ENCODE measurements at regions not wholly inside any gene's neighbourhood (a gene's known extent, or its start where the extent isn't known, plus 50 kb on each side); places are given as distances from the start of the nearest gene placed in this dataset.

DNA sequence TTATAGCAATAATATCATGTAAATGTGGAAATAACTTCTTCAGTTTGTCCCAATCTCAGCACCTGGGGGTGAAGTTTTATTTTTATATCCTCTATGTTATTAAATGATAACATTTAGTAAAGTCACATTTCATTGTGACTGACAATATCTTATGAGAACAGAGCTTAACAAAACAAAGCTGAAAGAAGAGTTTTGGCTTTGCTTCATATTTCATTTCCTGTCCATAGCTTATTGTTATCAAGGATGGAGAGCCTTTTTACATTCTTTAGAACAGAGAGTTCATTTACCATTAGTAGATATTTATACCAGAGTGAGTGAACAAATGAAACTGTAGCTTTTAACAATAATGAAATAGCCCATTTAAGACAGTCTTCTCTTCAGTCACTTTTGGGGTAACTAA is 231.9 kb upstream of the SGK1 start (continued):
- TF ChIP-seq, protein P1, sequence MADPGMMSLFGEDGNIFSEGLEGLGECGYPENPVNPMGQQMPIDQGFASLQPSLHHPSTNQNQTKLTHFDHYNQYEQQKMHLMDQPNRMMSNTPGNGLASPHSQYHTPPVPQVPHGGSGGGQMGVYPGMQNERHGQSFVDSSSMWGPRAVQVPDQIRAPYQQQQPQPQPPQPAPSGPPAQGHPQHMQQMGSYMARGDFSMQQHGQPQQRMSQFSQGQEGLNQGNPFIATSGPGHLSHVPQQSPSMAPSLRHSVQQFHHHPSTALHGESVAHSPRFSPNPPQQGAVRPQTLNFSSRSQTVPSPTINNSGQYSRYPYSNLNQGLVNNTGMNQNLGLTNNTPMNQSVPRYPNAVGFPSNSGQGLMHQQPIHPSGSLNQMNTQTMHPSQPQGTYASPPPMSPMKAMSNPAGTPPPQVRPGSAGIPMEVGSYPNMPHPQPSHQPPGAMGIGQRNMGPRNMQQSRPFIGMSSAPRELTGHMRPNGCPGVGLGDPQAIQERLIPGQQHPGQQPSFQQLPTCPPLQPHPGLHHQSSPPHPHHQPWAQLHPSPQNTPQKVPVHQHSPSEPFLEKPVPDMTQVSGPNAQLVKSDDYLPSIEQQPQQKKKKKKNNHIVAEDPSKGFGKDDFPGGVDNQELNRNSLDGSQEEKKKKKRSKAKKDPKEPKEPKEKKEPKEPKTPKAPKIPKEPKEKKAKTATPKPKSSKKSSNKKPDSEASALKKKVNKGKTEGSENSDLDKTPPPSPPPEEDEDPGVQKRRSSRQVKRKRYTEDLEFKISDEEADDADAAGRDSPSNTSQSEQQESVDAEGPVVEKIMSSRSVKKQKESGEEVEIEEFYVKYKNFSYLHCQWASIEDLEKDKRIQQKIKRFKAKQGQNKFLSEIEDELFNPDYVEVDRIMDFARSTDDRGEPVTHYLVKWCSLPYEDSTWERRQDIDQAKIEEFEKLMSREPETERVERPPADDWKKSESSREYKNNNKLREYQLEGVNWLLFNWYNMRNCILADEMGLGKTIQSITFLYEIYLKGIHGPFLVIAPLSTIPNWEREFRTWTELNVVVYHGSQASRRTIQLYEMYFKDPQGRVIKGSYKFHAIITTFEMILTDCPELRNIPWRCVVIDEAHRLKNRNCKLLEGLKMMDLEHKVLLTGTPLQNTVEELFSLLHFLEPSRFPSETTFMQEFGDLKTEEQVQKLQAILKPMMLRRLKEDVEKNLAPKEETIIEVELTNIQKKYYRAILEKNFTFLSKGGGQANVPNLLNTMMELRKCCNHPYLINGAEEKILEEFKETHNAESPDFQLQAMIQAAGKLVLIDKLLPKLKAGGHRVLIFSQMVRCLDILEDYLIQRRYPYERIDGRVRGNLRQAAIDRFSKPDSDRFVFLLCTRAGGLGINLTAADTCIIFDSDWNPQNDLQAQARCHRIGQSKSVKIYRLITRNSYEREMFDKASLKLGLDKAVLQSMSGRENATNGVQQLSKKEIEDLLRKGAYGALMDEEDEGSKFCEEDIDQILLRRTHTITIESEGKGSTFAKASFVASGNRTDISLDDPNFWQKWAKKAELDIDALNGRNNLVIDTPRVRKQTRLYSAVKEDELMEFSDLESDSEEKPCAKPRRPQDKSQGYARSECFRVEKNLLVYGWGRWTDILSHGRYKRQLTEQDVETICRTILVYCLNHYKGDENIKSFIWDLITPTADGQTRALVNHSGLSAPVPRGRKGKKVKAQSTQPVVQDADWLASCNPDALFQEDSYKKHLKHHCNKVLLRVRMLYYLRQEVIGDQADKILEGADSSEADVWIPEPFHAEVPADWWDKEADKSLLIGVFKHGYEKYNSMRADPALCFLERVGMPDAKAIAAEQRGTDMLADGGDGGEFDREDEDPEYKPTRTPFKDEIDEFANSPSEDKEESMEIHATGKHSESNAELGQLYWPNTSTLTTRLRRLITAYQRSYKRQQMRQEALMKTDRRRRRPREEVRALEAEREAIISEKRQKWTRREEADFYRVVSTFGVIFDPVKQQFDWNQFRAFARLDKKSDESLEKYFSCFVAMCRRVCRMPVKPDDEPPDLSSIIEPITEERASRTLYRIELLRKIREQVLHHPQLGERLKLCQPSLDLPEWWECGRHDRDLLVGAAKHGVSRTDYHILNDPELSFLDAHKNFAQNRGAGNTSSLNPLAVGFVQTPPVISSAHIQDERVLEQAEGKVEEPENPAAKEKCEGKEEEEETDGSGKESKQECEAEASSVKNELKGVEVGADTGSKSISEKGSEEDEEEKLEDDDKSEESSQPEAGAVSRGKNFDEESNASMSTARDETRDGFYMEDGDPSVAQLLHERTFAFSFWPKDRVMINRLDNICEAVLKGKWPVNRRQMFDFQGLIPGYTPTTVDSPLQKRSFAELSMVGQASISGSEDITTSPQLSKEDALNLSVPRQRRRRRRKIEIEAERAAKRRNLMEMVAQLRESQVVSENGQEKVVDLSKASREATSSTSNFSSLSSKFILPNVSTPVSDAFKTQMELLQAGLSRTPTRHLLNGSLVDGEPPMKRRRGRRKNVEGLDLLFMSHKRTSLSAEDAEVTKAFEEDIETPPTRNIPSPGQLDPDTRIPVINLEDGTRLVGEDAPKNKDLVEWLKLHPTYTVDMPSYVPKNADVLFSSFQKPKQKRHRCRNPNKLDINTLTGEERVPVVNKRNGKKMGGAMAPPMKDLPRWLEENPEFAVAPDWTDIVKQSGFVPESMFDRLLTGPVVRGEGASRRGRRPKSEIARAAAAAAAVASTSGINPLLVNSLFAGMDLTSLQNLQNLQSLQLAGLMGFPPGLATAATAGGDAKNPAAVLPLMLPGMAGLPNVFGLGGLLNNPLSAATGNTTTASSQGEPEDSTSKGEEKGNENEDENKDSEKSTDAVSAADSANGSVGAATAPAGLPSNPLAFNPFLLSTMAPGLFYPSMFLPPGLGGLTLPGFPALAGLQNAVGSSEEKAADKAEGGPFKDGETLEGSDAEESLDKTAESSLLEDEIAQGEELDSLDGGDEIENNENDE (IDR thresholded peaks at IDR 0.05; ENCODE audit: insufficient replicate concordance, low read length): no peak
